ENCODE measurements at regions not wholly inside any gene's neighbourhood (a gene's known extent, or its start where the extent isn't known, plus 50 kb on each side); places are given as distances from the start of the nearest gene placed in this dataset.

DNA sequence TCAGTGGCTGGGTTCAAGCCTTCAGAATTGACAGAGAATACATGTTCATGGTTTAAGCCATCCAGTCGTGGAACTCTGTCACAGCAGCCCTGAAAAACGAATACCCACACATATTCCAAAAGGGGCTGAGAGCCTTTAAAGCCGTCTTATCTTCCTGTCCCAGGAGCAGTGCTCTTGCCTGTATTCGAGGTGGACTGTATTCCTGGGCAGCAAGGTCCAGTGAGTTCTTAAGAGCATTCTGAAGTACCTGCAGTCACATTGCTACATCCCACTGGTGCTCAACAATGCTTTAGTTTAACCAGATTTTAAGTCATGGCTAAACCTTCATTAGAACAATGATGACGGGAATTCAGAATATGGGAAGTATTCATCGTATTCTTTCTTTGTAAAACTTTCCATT lies 380.7 kb upstream of the KLF4 start:
- no peak overlapping the region for H3K27ac ChIP-seq (ENCODE audit: low read depth)
- Mint-ChIP-seq H3K4me1 (peaks cover 13% of the 10 kb centered on the region), H3K4me3 (no peak overlapping the region), H3K9me3 (no peaks in the 10 kb centered on the region), H3K36me3 (ENCODE audit: low read depth) (no peaks in the 10 kb centered on the region), H3K27me3 (ENCODE audit: insufficient read depth, low read depth, poor library complexity) (no peaks in the 10 kb centered on the region), H3K27ac (no peak overlapping the region)
- H3K9me2 ChIP-seq (ENCODE audit: insufficient read depth): 0 out of 2 replicates have a peak, but pooled peaks cover 4% of the 10 kb centered on the region
- peaks cover 20% of the 10 kb centered on the region for H3K4me1 ChIP-seq (ENCODE audit: insufficient read depth)
- no peak for DNase-seq (ENCODE audit: low spot score)
- no peak for ATAC-seq
- H2AFZ ChIP-seq: no peak overlapping the region
- no peak overlapping the region for H3K4me3 ChIP-seq
- H3F3A ChIP-seq (replicated peaks; ENCODE audit: low read depth): no peaks in the 10 kb centered on the region
- no peaks in the 10 kb centered on the region for H3K27me3 ChIP-seq (ENCODE audit: insufficient read depth)
- H3K4me2 ChIP-seq: no peak overlapping the region
- no peak for TF ChIP-seq EZH2phosphoT487 (IDR thresholded peaks at IDR 0.05; ENCODE audit: unreplicated experiment)
- no peak for TF ChIP-seq STAT1 (IDR thresholded peaks at IDR 0.05; ENCODE audit: unreplicated experiment)
- no peak for TF ChIP-seq CTCF (conservative IDR thresholded peaks at IDR 0.05; ENCODE audit: low read depth in 2 of 2)
- no peaks in the 10 kb centered on the region for H3K79me2 ChIP-seq (replicated peaks; ENCODE audit: insufficient read depth)
- no peaks in the 10 kb centered on the region for H4K20me1 ChIP-seq (replicated peaks; ENCODE audit: insufficient read depth)
- no peaks in the 10 kb centered on the region for H3K36me3 ChIP-seq (ENCODE audit: insufficient read depth)

DNA sequence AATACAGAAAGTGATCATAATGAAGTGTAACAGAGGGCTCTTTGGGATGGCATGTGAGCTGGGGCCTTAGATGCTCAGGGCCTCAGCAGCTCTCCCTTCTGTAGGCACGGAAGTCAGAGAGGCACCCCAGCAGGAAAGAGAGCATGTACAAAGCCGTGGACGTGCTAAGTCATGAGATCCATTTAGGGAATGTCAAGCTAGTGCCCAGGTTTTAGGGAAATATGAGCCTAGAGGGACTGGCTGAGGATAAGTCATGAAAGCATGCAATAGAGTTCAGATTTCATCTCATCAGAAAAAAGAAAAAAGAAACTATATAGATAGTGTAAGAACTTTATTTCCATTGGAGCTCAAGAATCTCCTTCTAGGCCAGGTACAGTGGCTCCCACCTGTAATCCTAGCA lies 379.5 kb upstream of the KLF4 start:
- H3K9me2 ChIP-seq (ENCODE audit: insufficient read depth): peaks cover 12% of the 10 kb centered on the region
- H2AFZ ChIP-seq: no peak overlapping the region
- H3K27ac ChIP-seq (ENCODE audit: low read depth): no peak overlapping the region
- H3K4me3 ChIP-seq: no peak overlapping the region
- DNase-seq (ENCODE audit: low spot score): no peak
- Mint-ChIP-seq H3K9me3 (no peaks in the 10 kb centered on the region), H3K27me3 (ENCODE audit: insufficient read depth, low read depth, poor library complexity) (no peaks in the 10 kb centered on the region), H3K4me1 (peaks cover 13% of the 10 kb centered on the region), H3K27ac (no peak overlapping the region), H3K4me3 (no peak overlapping the region), H3K36me3 (ENCODE audit: low read depth) (no peaks in the 10 kb centered on the region)
- no peaks in the 10 kb centered on the region for H4K20me1 ChIP-seq (replicated peaks; ENCODE audit: insufficient read depth)
- no peaks in the 10 kb centered on the region for H3K27me3 ChIP-seq (ENCODE audit: insufficient read depth)
- H3K79me2 ChIP-seq (replicated peaks; ENCODE audit: insufficient read depth): no peaks in the 10 kb centered on the region
- H3K4me2 ChIP-seq: no peak overlapping the region
- no peaks in the 10 kb centered on the region for H3K36me3 ChIP-seq (ENCODE audit: insufficient read depth)
- no peaks in the 10 kb centered on the region for H3F3A ChIP-seq (replicated peaks; ENCODE audit: low read depth)
- H3K4me1 ChIP-seq (ENCODE audit: insufficient read depth): peaks cover 20% of the 10 kb centered on the region
- ATAC-seq: no peak
- TF ChIP-seq EZH2 (IDR thresholded peaks at IDR 0.05; ENCODE audit: low read depth, unreplicated experiment): no peak
- no peak for TF ChIP-seq CREB1 (CRISPR knock-in tag; IDR thresholded peaks at IDR 0.05; ENCODE audit: low read depth)
- TF ChIP-seq, protein P1, sequence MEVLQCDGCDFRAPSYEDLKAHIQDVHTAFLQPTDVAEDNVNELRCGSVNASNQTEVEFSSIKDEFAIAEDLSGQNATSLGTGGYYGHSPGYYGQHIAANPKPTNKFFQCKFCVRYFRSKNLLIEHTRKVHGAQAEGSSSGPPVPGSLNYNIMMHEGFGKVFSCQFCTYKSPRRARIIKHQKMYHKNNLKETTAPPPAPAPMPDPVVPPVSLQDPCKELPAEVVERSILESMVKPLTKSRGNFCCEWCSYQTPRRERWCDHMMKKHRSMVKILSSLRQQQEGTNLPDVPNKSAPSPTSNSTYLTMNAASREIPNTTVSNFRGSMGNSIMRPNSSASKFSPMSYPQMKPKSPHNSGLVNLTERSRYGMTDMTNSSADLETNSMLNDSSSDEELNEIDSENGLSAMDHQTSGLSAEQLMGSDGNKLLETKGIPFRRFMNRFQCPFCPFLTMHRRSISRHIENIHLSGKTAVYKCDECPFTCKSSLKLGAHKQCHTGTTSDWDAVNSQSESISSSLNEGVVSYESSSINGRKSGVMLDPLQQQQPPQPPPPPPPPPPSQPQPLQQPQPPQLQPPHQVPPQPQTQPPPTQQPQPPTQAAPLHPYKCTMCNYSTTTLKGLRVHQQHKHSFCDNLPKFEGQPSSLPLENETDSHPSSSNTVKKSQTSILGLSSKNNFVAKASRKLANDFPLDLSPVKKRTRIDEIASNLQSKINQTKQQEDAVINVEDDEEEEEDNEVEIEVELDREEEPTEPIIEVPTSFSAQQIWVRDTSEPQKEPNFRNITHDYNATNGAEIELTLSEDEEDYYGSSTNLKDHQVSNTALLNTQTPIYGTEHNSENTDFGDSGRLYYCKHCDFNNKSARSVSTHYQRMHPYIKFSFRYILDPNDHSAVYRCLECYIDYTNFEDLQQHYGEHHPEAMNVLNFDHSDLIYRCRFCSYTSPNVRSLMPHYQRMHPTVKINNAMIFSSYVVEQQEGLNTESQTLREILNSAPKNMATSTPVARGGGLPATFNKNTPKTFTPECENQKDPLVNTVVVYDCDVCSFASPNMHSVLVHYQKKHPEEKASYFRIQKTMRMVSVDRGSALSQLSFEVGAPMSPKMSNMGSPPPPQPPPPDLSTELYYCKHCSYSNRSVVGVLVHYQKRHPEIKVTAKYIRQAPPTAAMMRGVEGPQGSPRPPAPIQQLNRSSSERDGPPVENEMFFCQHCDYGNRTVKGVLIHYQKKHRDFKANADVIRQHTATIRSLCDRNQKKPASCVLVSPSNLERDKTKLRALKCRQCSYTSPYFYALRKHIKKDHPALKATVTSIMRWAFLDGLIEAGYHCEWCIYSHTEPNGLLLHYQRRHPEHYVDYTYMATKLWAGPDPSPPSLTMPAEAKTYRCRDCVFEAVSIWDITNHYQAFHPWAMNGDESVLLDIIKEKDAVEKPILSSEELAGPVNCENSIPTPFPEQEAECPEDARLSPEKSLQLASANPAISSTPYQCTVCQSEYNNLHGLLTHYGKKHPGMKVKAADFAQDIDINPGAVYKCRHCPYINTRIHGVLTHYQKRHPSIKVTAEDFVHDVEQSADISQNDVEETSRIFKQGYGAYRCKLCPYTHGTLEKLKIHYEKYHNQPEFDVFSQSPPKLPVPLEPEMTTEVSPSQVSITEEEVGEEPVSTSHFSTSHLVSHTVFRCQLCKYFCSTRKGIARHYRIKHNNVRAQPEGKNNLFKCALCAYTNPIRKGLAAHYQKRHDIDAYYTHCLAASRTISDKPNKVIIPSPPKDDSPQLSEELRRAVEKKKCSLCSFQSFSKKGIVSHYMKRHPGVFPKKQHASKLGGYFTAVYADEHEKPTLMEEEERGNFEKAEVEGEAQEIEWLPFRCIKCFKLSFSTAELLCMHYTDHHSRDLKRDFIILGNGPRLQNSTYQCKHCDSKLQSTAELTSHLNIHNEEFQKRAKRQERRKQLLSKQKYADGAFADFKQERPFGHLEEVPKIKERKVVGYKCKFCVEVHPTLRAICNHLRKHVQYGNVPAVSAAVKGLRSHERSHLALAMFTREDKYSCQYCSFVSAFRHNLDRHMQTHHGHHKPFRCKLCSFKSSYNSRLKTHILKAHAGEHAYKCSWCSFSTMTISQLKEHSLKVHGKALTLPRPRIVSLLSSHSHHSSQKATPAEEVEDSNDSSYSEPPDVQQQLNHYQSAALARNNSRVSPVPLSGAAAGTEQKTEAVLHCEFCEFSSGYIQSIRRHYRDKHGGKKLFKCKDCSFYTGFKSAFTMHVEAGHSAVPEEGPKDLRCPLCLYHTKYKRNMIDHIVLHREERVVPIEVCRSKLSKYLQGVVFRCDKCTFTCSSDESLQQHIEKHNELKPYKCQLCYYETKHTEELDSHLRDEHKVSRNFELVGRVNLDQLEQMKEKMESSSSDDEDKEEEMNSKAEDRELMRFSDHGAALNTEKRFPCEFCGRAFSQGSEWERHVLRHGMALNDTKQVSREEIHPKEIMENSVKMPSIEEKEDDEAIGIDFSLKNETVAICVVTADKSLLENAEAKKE (CRISPR knock-in tag; IDR thresholded peaks at IDR 0.05): no peak
- TF ChIP-seq ZNF331 (CRISPR knock-in tag; IDR thresholded peaks at IDR 0.05; ENCODE audit: low read depth): no peak
- no peak for TF ChIP-seq POLR2AphosphoS5 (IDR thresholded peaks at IDR 0.05; ENCODE audit: low read depth)
- no peak for TF ChIP-seq JUNB (IDR thresholded peaks at IDR 0.05; ENCODE audit: unreplicated experiment)
- TF ChIP-seq, protein P2, sequence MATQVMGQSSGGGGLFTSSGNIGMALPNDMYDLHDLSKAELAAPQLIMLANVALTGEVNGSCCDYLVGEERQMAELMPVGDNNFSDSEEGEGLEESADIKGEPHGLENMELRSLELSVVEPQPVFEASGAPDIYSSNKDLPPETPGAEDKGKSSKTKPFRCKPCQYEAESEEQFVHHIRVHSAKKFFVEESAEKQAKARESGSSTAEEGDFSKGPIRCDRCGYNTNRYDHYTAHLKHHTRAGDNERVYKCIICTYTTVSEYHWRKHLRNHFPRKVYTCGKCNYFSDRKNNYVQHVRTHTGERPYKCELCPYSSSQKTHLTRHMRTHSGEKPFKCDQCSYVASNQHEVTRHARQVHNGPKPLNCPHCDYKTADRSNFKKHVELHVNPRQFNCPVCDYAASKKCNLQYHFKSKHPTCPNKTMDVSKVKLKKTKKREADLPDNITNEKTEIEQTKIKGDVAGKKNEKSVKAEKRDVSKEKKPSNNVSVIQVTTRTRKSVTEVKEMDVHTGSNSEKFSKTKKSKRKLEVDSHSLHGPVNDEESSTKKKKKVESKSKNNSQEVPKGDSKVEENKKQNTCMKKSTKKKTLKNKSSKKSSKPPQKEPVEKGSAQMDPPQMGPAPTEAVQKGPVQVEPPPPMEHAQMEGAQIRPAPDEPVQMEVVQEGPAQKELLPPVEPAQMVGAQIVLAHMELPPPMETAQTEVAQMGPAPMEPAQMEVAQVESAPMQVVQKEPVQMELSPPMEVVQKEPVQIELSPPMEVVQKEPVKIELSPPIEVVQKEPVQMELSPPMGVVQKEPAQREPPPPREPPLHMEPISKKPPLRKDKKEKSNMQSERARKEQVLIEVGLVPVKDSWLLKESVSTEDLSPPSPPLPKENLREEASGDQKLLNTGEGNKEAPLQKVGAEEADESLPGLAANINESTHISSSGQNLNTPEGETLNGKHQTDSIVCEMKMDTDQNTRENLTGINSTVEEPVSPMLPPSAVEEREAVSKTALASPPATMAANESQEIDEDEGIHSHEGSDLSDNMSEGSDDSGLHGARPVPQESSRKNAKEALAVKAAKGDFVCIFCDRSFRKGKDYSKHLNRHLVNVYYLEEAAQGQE (IDR thresholded peaks at IDR 0.05; ENCODE audit: unreplicated experiment): no peak
- no peak for TF ChIP-seq EZH2phosphoT487 (IDR thresholded peaks at IDR 0.05; ENCODE audit: unreplicated experiment)

Measured in GM23338 (cell line).